SU-DHL-6 (cell line): ENCODE measurements at regions not wholly inside any gene's neighbourhood (a gene's known extent, or its start where the extent isn't known, plus 50 kb on each side); places are given as distances from the start of the nearest gene placed in this dataset.

Experiments used
- H2AFZ ChIP-seq: fragments of 200-600 bp; sonication (generic); 2 replicates; pipeline ENCODE4 v1.6.1; 2014; ENCODE audit warnings: low read depth, mild to moderate bottlenecking, moderate library complexity, mixed read lengths, antibody characterized with exemption, low read length; ENCODE audit not compliant: severe bottlenecking
- H3F3A ChIP-seq: fragments of 200-600 bp; shearing (Covaris generic); 2 replicates; pipeline ENCODE4 v1.6.0; 2016; ENCODE audit warnings: antibody characterized with exemption, mild to moderate bottlenecking; ENCODE audit not compliant: insufficient read depth
- H3K27ac ChIP-seq: fragments of 200-600 bp; sonication (generic); 2 replicates; pipeline ENCODE4 v1.5.1; 2016; ENCODE audit warnings: low read depth, mild to moderate bottlenecking, low read length, moderate library complexity, mixed read lengths
- H3K27me3 ChIP-seq: fragments of 200-600 bp; sonication (generic), shearing (Covaris generic); 2 replicates; pipeline ENCODE4 v1.6.0; 2014; ENCODE audit warnings: mild to moderate bottlenecking, low read length
- H3K36me3 ChIP-seq: fragments of 200-600 bp; sonication (generic); 2 replicates; pipeline ENCODE4 v1.6.1; 2014; ENCODE audit warnings: mild to moderate bottlenecking, low read length, mixed read lengths
- H3K4me2 ChIP-seq: fragments of 300-600, 200-600 bp; shearing (Covaris generic), sonication (generic); 2 replicates; pipeline ENCODE4 v1.6.0; 2014; ENCODE audit warnings: low read length, low read depth, mild to moderate bottlenecking; ENCODE audit not compliant: poor library complexity, severe bottlenecking
- H3K4me3 ChIP-seq: fragments of 200-600 bp; sonication (generic); 2 replicates; pipeline ENCODE4 v1.5.1; 2014; ENCODE audit warnings: antibody characterized with exemption, low read length, mild to moderate bottlenecking, mixed read lengths; ENCODE audit not compliant: insufficient read depth, poor library complexity, severe bottlenecking
- H3K79me2 ChIP-seq: fragments of 200-600 bp; sonication (generic); 2 replicates; pipeline ENCODE4 v1.6.1; 2014; ENCODE audit warnings: mild to moderate bottlenecking, low read length, moderate library complexity; ENCODE audit not compliant: insufficient read depth
- H3K9ac ChIP-seq: fragments of 200-600 bp; sonication (generic); 2 replicates; pipeline ENCODE4 v1.7.0; 2014; ENCODE audit warnings: mild to moderate bottlenecking, low read length
- H3K9me2 ChIP-seq: fragments of 200-600 bp; sonication (generic); replicated peaks from 2 replicates; pipeline ENCODE4 v1.6.1; 2014; ENCODE audit warnings: low read length; ENCODE audit not compliant: insufficient read depth
- H3K9me3 ChIP-seq: fragments of 200-600 bp; sonication (generic); 2 replicates; pipeline ENCODE4 v1.6.1; 2014; ENCODE audit warnings: low read length, mixed read lengths; ENCODE audit not compliant: insufficient read depth
- H4K20me1 ChIP-seq: fragments of 200-600 bp; sonication (generic); 2 replicates; pipeline ENCODE4 v1.6.1; 2014; ENCODE audit warnings: low read depth, mild to moderate bottlenecking, antibody characterized with exemption, low read length, moderate library complexity, mixed read lengths
- CTCF ChIP-seq: fragments of 200-600 bp; sonication (generic); IDR thresholded peaks from one replicate; pipeline ENCODE4 v1.5.1; 2017; ENCODE audit warnings: antibody characterized with exemption, mild to moderate bottlenecking, low read length, moderate library complexity; ENCODE audit not compliant: insufficient read depth, poor library complexity, severe bottlenecking
- EZH2phosphoT487 ChIP-seq: fragments of 200-600 bp; sonication (generic), shearing (Covaris generic); conservative IDR thresholded peaks from 2 replicates; pipeline ENCODE4 v1.6.1; 2018; ENCODE audit warnings: mild to moderate bottlenecking, antibody characterized with exemption, low read length, moderate library complexity, mixed read lengths

DNA sequence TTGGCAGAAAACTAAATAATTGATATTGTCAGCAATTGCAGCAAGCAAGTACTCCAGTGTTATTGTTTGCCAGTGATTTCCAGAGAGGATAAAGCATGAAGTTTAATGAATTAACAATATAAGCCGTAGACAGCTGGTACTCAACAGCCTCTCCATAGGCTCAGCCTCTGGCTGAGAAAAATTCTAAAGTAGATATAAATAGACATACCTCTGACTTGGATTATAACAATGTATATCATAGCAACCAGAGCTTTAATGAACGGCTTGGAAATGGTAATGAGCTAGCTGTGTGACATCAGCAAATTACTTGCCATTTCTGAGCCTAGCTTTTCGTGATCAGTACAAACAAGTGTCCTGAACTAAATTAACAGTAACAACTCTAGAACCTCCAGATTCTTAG lies 1055.4 kb upstream of the AUTS2 start:
- Histone ChIP-seq H3F3A (no peaks in the 10 kb centered on the region), H3K4me2 (no peak overlapping the region), H3K27ac (no peak overlapping the region), H3K4me3 (no peak overlapping the region), H3K9ac (no peak overlapping the region), H3K27me3 (no peaks in the 10 kb centered on the region), H4K20me1 (no peaks in the 10 kb centered on the region), H2AFZ (no peak overlapping the region), H3K9me2 (no peaks in the 10 kb centered on the region), H3K79me2 (no peaks in the 10 kb centered on the region), H3K9me3 (no peaks in the 10 kb centered on the region), H3K36me3 (no peaks in the 10 kb centered on the region)
- no peak for TF ChIP-seq EZH2phosphoT487
- TF ChIP-seq CTCF: no peak

- H3K9me2 ChIP-seq: no peaks in the 10 kb centered on the region
- no peak overlapping the region for H3K27ac ChIP-seq
- no peak overlapping the region for H3K4me2 ChIP-seq
Observed at GRCh38 chr7:68544851-68545250, 1053.4 kb upstream of the AUTS2 start.

GRCh38 chr7:68547181-68547580 lies 1051.1 kb upstream of the AUTS2 start:
- no peak overlapping the region for H3K4me2 ChIP-seq
- no peak overlapping the region for H3K9ac ChIP-seq
- TF ChIP-seq EZH2phosphoT487 (no peak), CTCF (no peak)
- no peak overlapping the region for H3K4me3 ChIP-seq
- H3K9me2 ChIP-seq: no peaks in the 10 kb centered on the region
- no peaks in the 10 kb centered on the region for H3K79me2 ChIP-seq
- no peak overlapping the region for H3K27ac ChIP-seq
- H3K27me3 ChIP-seq: no peaks in the 10 kb centered on the region
- no peaks in the 10 kb centered on the region for H4K20me1 ChIP-seq
- no peak overlapping the region for H2AFZ ChIP-seq
- no peaks in the 10 kb centered on the region for H3K36me3 ChIP-seq
- no peaks in the 10 kb centered on the region for H3F3A ChIP-seq
- no peaks in the 10 kb centered on the region for H3K9me3 ChIP-seq

More at GRCh38 chr7:68544851-68545250, 1053.4 kb upstream of the AUTS2 start:
- no peak overlapping the region for H3K4me3 ChIP-seq
- H3F3A ChIP-seq: no peaks in the 10 kb centered on the region
- no peaks in the 10 kb centered on the region for H3K27me3 ChIP-seq
- no peaks in the 10 kb centered on the region for H3K36me3 ChIP-seq
- no peaks in the 10 kb centered on the region for H4K20me1 ChIP-seq
- TF ChIP-seq EZH2phosphoT487 (no peak), CTCF (no peak)
- H2AFZ ChIP-seq: no peak overlapping the region
- H3K9me3 ChIP-seq: no peaks in the 10 kb centered on the region
- H3K79me2 ChIP-seq: no peaks in the 10 kb centered on the region
- H3K9ac ChIP-seq: no peak overlapping the region

- Histone ChIP-seq H3K9me2 (no peaks in the 10 kb centered on the region), H3K27ac (no peak overlapping the region), H2AFZ (no peak overlapping the region), H3K4me2 (no peak overlapping the region), H3K4me3 (no peak overlapping the region), H3K9ac (no peak overlapping the region), H3K36me3 (no peaks in the 10 kb centered on the region), H3K9me3 (no peaks in the 10 kb centered on the region), H3K79me2 (no peaks in the 10 kb centered on the region), H4K20me1 (no peaks in the 10 kb centered on the region), H3F3A (no peaks in the 10 kb centered on the region), H3K27me3 (no peaks in the 10 kb centered on the region)
- no peak for TF ChIP-seq EZH2phosphoT487
- TF ChIP-seq CTCF: no peak
Observed at GRCh38 chr7:68547799-68548198, 1050.5 kb upstream of the AUTS2 start.
